Mucosa of gallbladder (tissue), 1 donor: ENCODE measurements at regions not wholly inside any gene's neighbourhood (a gene's known extent, or its start where the extent isn't known, plus 50 kb on each side); places are given as distances from the start of the nearest gene placed in this dataset.
A peak's percentile ranks its signal among the peaks of the same experiment; 100 is the strongest.
"Not testable (repeated sequence)": the region's sequence is repeated elsewhere in the genome, so short reads cannot be mapped to it uniquely, and the experiment has no call there.

Experiments used
- DNase-seq: peaks from one replicate; pipeline ENCODE4 v3.0.0-alpha.2; 2020; ENCODE audit warnings: low spot score
- donor health status: DM: no; HTN: no; CAD: no.

GRCh38 chr9:2495221-2496005 lies 126.2 kb upstream of the VLDLR start:
- no peak for DNase-seq

GRCh38 chr9:2496169-2496568 lies 125.4 kb upstream of the VLDLR start:
- DNase-seq: no peak

GRCh38 chr9:2496934-2497333 lies 124.7 kb upstream of the VLDLR start:
- no peak for DNase-seq

- no peak for DNase-seq
Measured at GRCh38 chr9:2497666-2498400, 123.8 kb upstream of the VLDLR start.

GRCh38 chr9:2502210-2502609 lies 119.4 kb upstream of the VLDLR start:
- no peak for DNase-seq

- DNase-seq: no peak
Measured at GRCh38 chr9:2502760-2503159, 118.8 kb upstream of the VLDLR start.

- DNase-seq: no peak
Measured at GRCh38 chr9:2506321-2506720, 115.3 kb upstream of the VLDLR start.

- no peak for DNase-seq
Measured at GRCh38 chr9:2523591-2523990, 98.0 kb upstream of the VLDLR start.

GRCh38 chr9:2524601-2525000 lies 97.0 kb upstream of the VLDLR start:
- no peak for DNase-seq

GRCh38 chr9:2525147-2525546 lies 96.4 kb upstream of the VLDLR start:
- DNase-seq: no peak

- no peak for DNase-seq
Measured at GRCh38 chr9:2526071-2526828, 95.3 kb upstream of the VLDLR start.

GRCh38 chr9:2531481-2531880 lies 90.1 kb upstream of the VLDLR start:
- no peak for DNase-seq

- no peak for DNase-seq
Measured at GRCh38 chr9:2536511-2536910, 85.1 kb upstream of the VLDLR start.

GRCh38 chr9:2545881-2546490 lies 75.6 kb upstream of the VLDLR start:
- DNase-seq: no peak

GRCh38 chr9:2555899-2556600 lies 65.5 kb upstream of the VLDLR start:
- not testable (repeated sequence) for DNase-seq

- DNase-seq: no peak
Measured at GRCh38 chr9:2557693-2558092, 63.9 kb upstream of the VLDLR start.

- peak; percentile 77 for DNase-seq
Measured at GRCh38 chr9:2559192-2560152, 62.1 kb upstream of the VLDLR start.

GRCh38 chr9:2560180-2560579 lies 61.4 kb upstream of the VLDLR start:
- DNase-seq: no peak

GRCh38 chr9:2565676-2566340 lies 55.8 kb upstream of the VLDLR start:
- no peak for DNase-seq

GRCh38 chr9:2567922-2568321 lies 53.7 kb upstream of the VLDLR start:
- DNase-seq: no peak
